HCT116 (cell line): ENCODE measurements at regions not wholly inside any gene's neighbourhood (a gene's known extent, or its start where the extent isn't known, plus 50 kb on each side); places are given as distances from the start of the nearest gene placed in this dataset.

Source experiments
- ATAC-seq: fragments of 200-7000 bp; cut with Tn5 transposase; 2 replicates; pipeline ENCODE4 v1.9.1; 2020; ENCODE audit warnings: mild to moderate bottlenecking, moderate library complexity
- BruUV-seq: library from RNA; stranded (reverse); fragments of 400-500 nt; replicated peaks from 2 replicates; lab custom pipeline; 2021; lab: Mats Ljungman, UMichigan
- CTCF ChIA-PET: fragments of 300-600 bp; sonication (Branson Sonifier 250); formaldehyde crosslinking; loops from one replicate; lab custom pipeline; 2021; ENCODE audit warnings: antibody characterized with exemption; lab: Charles Lee
- POLR2A ChIA-PET: fragments of 300-600, 350-600 bp; sonication (Branson Sonifier 250); formaldehyde crosslinking; loops from one replicate; lab custom pipeline; 2021; ENCODE audit warnings: antibody characterized with exemption; lab: Charles Lee
- RAD21 ChIA-PET, 2 experiments: fragments of 300-600 bp; sonication (Branson Sonifier 250); formaldehyde crosslinking; loops; one replicate each; lab custom pipeline; 2023; ENCODE audit warnings: low total read pairs in 2 of 2; ENCODE audit not compliant: uncharacterized antibody in 2 of 2, unreplicated experiment in 2 of 2, low non-redundant PET in 1 of 2; lab: Charles Lee
- DNase-seq: peaks from one replicate; pipeline ENCODE4 v3.0.0-alpha.2; 2010; ENCODE audit warnings: low read depth, low spot score
- H2AFZ ChIP-seq: fragments of 200-600 bp; shearing (Covaris generic), sonication (generic); 2 replicates; pipeline ENCODE4 v1.6.1; 2017; ENCODE audit warnings: low read depth, mixed run types, mixed read lengths, antibody characterized with exemption, low read length; ENCODE audit not compliant: poor library complexity, severe bottlenecking
- H3K27ac ChIP-seq: 2 replicates; pipeline ENCODE4 v1.5.1; 2012; ENCODE audit warnings: low read depth, low read length
- H3K27me3 ChIP-seq: fragments of 200-600 bp; sonication (generic); 2 replicates; pipeline ENCODE4 v1.6.1; 2016; ENCODE audit warnings: mixed run types, low read length, mixed read lengths; ENCODE audit not compliant: insufficient read depth
- H3K36me3 ChIP-seq, 2 experiments: fragments of 200-500 bp in 1 of 2; fragments of 200-600 bp in 1 of 2; sonication (Bioruptor generic) in 1 of 2; sonication (generic) in 1 of 2; 2 replicates each; pipeline versions ENCODE4 v1.5.1 to v1.6.1; 2014 to 2016; ENCODE audit warnings: low read length in 2 of 2, inconsistent platforms in 1 of 2, mixed read lengths in 1 of 2, mixed run types in 1 of 2; ENCODE audit not compliant: insufficient read depth in 2 of 2, control insufficient read depth in 1 of 2
- H3K4me1 ChIP-seq, 2 experiments: fragments of 200-600 bp in 1 of 2; sonication (generic) in 1 of 2; 2 replicates each; pipeline versions ENCODE4 v1.5.1 to v1.6.1; 2012 to 2017; ENCODE audit warnings: low read length in 2 of 2, inconsistent platforms in 1 of 2, mild to moderate bottlenecking in 1 of 2, mixed read lengths in 1 of 2, mixed run types in 1 of 2, moderate library complexity in 1 of 2; ENCODE audit not compliant: insufficient read depth in 2 of 2, control insufficient read depth in 1 of 2
- H3K4me2 ChIP-seq: fragments of 200-600 bp; sonication (generic); 2 replicates; pipeline ENCODE4 v1.6.1; 2017; ENCODE audit warnings: mixed run types, low read length, mixed read lengths
- H3K4me3 ChIP-seq, 2 experiments: fragments of 200-600 bp in 1 of 2; sonication (generic) in 1 of 2; replicated peaks in 1 of 2; 2 replicates each; pipeline ENCODE4 v1.5.1; 2011 to 2016; ENCODE audit warnings: low read length in 2 of 2, control low read depth in 1 of 2, low read depth in 1 of 2, mild to moderate bottlenecking in 1 of 2, mixed read lengths in 1 of 2, mixed run types in 1 of 2
- H3K79me2 ChIP-seq: fragments of 200-600 bp; sonication (generic); 2 replicates; pipeline ENCODE4 v1.6.1; 2017; ENCODE audit warnings: mild to moderate bottlenecking, mixed run types, low read length, moderate library complexity, mixed read lengths; ENCODE audit not compliant: insufficient read depth
- H3K9ac ChIP-seq: fragments of 200-600 bp; sonication (generic); 2 replicates; pipeline ENCODE4 v1.6.1; 2016; ENCODE audit warnings: low read length, mixed read lengths
- H3K9me2 ChIP-seq: fragments of 200-600 bp; sonication (generic), shearing (Covaris generic); 2 replicates; pipeline ENCODE4 v1.6.1; 2017; ENCODE audit warnings: mixed run types, mild to moderate bottlenecking, moderate library complexity; ENCODE audit not compliant: insufficient read depth
- H3K9me3 ChIP-seq, 2 experiments: fragments of 200-500 bp in 1 of 2; fragments of 200-600 bp in 1 of 2; sonication (Bioruptor generic) in 1 of 2; sonication (generic) in 1 of 2; 2 replicates each; pipeline ENCODE4 v1.6.1; 2014 to 2017; ENCODE audit warnings: low read length in 2 of 2, mixed read lengths in 2 of 2, inconsistent platforms in 1 of 2, low read depth in 1 of 2, mild to moderate bottlenecking in 1 of 2, mixed run types in 1 of 2, moderate library complexity in 1 of 2; ENCODE audit not compliant: control insufficient read depth in 1 of 2, insufficient read depth in 1 of 2
- H4K20me1 ChIP-seq: fragments of 200-600 bp; sonication (generic), shearing (Covaris generic); 2 replicates; pipeline ENCODE4 v1.6.1; 2017; ENCODE audit warnings: mixed run types, mild to moderate bottlenecking, moderate library complexity; ENCODE audit not compliant: insufficient read depth
- CBX3 ChIP-seq: IDR thresholded peaks from 2 replicates; pipeline ENCODE4 v1.6.1; 2012; ENCODE audit warnings: low read depth
- CEBPB ChIP-seq: IDR thresholded peaks from 2 replicates; pipeline ENCODE4 v1.6.1; 2012; ENCODE audit warnings: low read depth
- CTCF ChIP-seq, 3 experiments: fragments of 200-600 bp in 1 of 3; sonication (generic) in 1 of 3; IDR thresholded peaks in 2 of 3; conservative IDR thresholded peaks in 1 of 3; 2 replicates each; pipeline ENCODE4 v1.5.1; 2012 to 2017; ENCODE audit warnings: low read depth in 2 of 3, low read length in 2 of 3, antibody characterized with exemption in 1 of 3, borderline replicate concordance in 1 of 3, control low read depth in 1 of 3, mild to moderate bottlenecking in 1 of 3, mixed read lengths in 1 of 3, mixed run types in 1 of 3, moderate library complexity in 1 of 3; ENCODE audit not compliant: insufficient read depth in 1 of 3
- EGR1 ChIP-seq: IDR thresholded peaks from 2 replicates; pipeline ENCODE4 v1.6.1; 2012; ENCODE audit warnings: low read depth
- ELF1 ChIP-seq: IDR thresholded peaks from 2 replicates; pipeline ENCODE4 v1.6.1; 2012; ENCODE audit warnings: low read depth, borderline replicate concordance
- JUND ChIP-seq: IDR thresholded peaks from 2 replicates; pipeline ENCODE4 v1.6.1; 2012
- POLR2A ChIP-seq: IDR thresholded peaks from 2 replicates; pipeline ENCODE4 v1.7.0; 2011; ENCODE audit warnings: borderline replicate concordance; ENCODE audit not compliant: insufficient read depth, insufficient read length; ENCODE audit errors: extremely low read depth
- RAD21 ChIP-seq: IDR thresholded peaks from 2 replicates; pipeline ENCODE4 v1.6.1; 2012; ENCODE audit warnings: low read depth, mild to moderate bottlenecking
- SP1 ChIP-seq: IDR thresholded peaks from 2 replicates; pipeline ENCODE4 v1.6.1; 2012; ENCODE audit warnings: low read depth
- SRF ChIP-seq: IDR thresholded peaks from 2 replicates; pipeline ENCODE4 v1.6.1; 2012; ENCODE audit warnings: low read depth
- YY1 ChIP-seq: IDR thresholded peaks from 2 replicates; pipeline ENCODE4 v1.6.1; 2011; ENCODE audit warnings: low read length, low read depth, moderate library complexity, mild to moderate bottlenecking; ENCODE audit not compliant: insufficient replicate concordance; ENCODE audit errors: extremely low read depth
- ZFX ChIP-seq: fragments of 450-650 bp; IDR thresholded peaks from 2 replicates; pipeline ENCODE4 v1.6.1; 2017
- ZNF274 ChIP-seq: fragments of 200-500 bp; sonication (Bioruptor generic); IDR thresholded peaks from 2 replicates; pipeline ENCODE4 v1.6.1; 2014; ENCODE audit warnings: mild to moderate bottlenecking, low read depth, low read length, inconsistent platforms
- intact Hi-C: fragments of 100-400 bp; cut with micrococcal nuclease; formaldehyde crosslinking; loops from 2 replicates; pipeline ENCODE4 v1.10.0; 2022
- TF ChIP-seq, protein P1 (sequence below): IDR thresholded peaks from 2 replicates; pipeline ENCODE4 v1.6.1; 2012
- TF ChIP-seq, protein P2 (sequence below): IDR thresholded peaks from 2 replicates; pipeline ENCODE4 v1.6.1; 2011; ENCODE audit warnings: mild to moderate bottlenecking, low read length, moderate library complexity; ENCODE audit not compliant: insufficient replicate concordance; ENCODE audit errors: extremely low read depth

GRCh38 chr4:126144543-126145237 is 829.9 kb downstream of the FAT4 start:
- Histone ChIP-seq H3K27me3 (no peaks in the 10 kb centered on the region), H3K9me2 (no peaks in the 10 kb centered on the region; the same call in 1 of the 2 replicates), H3K27ac (no peak overlapping the region), H3K4me1 (no peaks in the 10 kb centered on the region), H3K4me2 (no peak overlapping the region), H3K79me2 (no peaks in the 10 kb centered on the region), H3K9me3 (no peaks in the 10 kb centered on the region), H3K4me3 (no peak overlapping the region), H3K36me3 (no peaks in the 10 kb centered on the region), H2AFZ (no peak overlapping the region), H4K20me1 (no peaks in the 10 kb centered on the region), H3K9ac (no peak overlapping the region)
- CTCF ChIA-PET: no interaction called here
- intact Hi-C loops: no loop called here
- DNase-seq (no peak), ATAC-seq (no peak)
- no peak for TF ChIP-seq POLR2A
- TF ChIP-seq ZNF274: no peak
- TF ChIP-seq CBX3: no peak
- TF ChIP-seq JUND: no peak
- TF ChIP-seq ZFX: no peak
- TF ChIP-seq, protein P1, sequence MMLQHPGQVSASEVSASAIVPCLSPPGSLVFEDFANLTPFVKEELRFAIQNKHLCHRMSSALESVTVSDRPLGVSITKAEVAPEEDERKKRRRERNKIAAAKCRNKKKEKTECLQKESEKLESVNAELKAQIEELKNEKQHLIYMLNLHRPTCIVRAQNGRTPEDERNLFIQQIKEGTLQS: no peak
- POLR2A ChIA-PET: no interaction called here
- RAD21 ChIA-PET: no interaction called here
- BruUV-seq: no TSS peak

DNA sequence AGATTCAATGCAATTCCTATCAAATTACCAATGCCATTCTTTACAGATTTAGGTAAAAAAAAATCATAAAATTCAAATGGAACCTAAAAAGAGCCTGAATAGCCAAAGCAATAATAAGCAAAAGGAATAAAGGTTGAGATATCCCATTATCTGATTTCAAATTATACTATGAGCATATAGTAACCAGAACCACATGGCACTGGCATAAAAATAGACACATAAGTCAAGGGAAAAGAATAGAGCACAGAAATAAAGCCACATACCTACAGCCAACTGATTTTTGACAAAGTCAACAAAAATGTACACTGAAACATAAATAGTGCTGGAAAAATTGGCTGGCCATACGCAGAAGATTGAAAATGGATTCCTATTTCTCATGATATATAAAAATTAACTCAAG is 853.7 kb downstream of the FAT4 start:
- Histone ChIP-seq H4K20me1 (no peaks in the 10 kb centered on the region), H2AFZ (no peak overlapping the region), H3K9ac (no peak overlapping the region), H3K9me2 (no peaks in the 10 kb centered on the region), H3K4me1 (no peaks in the 10 kb centered on the region), H3K4me3 (no peak overlapping the region), H3K79me2 (no peaks in the 10 kb centered on the region), H3K27me3 (no peaks in the 10 kb centered on the region), H3K36me3 (no peaks in the 10 kb centered on the region), H3K9me3 (no peaks in the 10 kb centered on the region), H3K4me2 (no peak overlapping the region), H3K27ac (no peak overlapping the region)
- ChIA-PET POLR2A (no interaction called here), RAD21 (no interaction called here), CTCF (no interaction called here)
- ATAC-seq (no peak), DNase-seq (no peak)
- BruUV-seq: no TSS peak
- TF ChIP-seq CBX3: no peak
- no peak for TF ChIP-seq SRF
- no peak for TF ChIP-seq ZNF274
- TF ChIP-seq ZFX: no peak
- no peak for TF ChIP-seq CEBPB
- no peak for TF ChIP-seq CTCF (IDR thresholded peaks at IDR 0.05 in 2 of 3, conservative IDR thresholded peaks at IDR 0.05 in 1 of 3; ENCODE audit: borderline replicate concordance in 1 of 3, insufficient read depth in 1 of 3, low read depth in 2 of 3, low read length in 2 of 3)
- no peak for TF ChIP-seq ELF1
- TF ChIP-seq, protein P2, sequence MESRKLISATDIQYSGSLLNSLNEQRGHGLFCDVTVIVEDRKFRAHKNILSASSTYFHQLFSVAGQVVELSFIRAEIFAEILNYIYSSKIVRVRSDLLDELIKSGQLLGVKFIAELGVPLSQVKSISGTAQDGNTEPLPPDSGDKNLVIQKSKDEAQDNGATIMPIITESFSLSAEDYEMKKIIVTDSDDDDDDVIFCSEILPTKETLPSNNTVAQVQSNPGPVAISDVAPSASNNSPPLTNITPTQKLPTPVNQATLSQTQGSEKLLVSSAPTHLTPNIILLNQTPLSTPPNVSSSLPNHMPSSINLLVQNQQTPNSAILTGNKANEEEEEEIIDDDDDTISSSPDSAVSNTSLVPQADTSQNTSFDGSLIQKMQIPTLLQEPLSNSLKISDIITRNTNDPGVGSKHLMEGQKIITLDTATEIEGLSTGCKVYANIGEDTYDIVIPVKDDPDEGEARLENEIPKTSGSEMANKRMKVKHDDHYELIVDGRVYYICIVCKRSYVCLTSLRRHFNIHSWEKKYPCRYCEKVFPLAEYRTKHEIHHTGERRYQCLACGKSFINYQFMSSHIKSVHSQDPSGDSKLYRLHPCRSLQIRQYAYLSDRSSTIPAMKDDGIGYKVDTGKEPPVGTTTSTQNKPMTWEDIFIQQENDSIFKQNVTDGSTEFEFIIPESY: no peak
- TF ChIP-seq YY1: no peak
- TF ChIP-seq JUND: no peak
- TF ChIP-seq, protein P1: no peak
- TF ChIP-seq RAD21: no peak
- TF ChIP-seq EGR1: no peak
- TF ChIP-seq POLR2A: no peak
- no peak for TF ChIP-seq SP1
- intact Hi-C loops: no loop called here
